Lung (tissue), 11 donors: ENCODE measurements at regions not wholly inside any gene's neighbourhood (a gene's known extent, or its start where the extent isn't known, plus 50 kb on each side); places are given as distances from the start of the nearest gene placed in this dataset.
"Not testable (repeated sequence)": the region's sequence is repeated elsewhere in the genome, so short reads cannot be mapped to it uniquely, and the experiment has no call there.

Experiments used
- ATAC-seq: fragments of 200-7000 bp; cut with Tn5 transposase; one replicate; pipeline ENCODE4 v1.9.1; 2020; ENCODE audit warnings: moderate number of reproducible peaks; ENCODE audit not compliant: insufficient read depth, low FRiP score
- DNase-seq, 3 donors: peaks; one replicate each; pipeline ENCODE4 v3.0.0-alpha.2; 2013 to 2017
- H3K27ac ChIP-seq, 2 donors: one replicate each; pipeline ENCODE4 v1.5.1; 2013; ENCODE audit warnings: mild to moderate bottlenecking in 2 of 2, moderate library complexity in 2 of 2, control low read depth in 1 of 2, inconsistent platforms in 1 of 2, low read depth in 1 of 2, low read length in 1 of 2
- H3K27me3 ChIP-seq, 3 donors: one replicate each; pipeline ENCODE4 v1.5.1; 2013; ENCODE audit warnings: low read length in 2 of 3; ENCODE audit not compliant: control insufficient read depth in 3 of 3, insufficient read depth in 3 of 3
- H3K36me3 ChIP-seq, 4 donors: one replicate each; pipeline ENCODE4 v1.5.1; 2013; ENCODE audit warnings: low read length in 4 of 4, mild to moderate bottlenecking in 1 of 4, moderate library complexity in 1 of 4; ENCODE audit not compliant: control insufficient read depth in 4 of 4, insufficient read depth in 4 of 4
- H3K4me1 ChIP-seq, 5 donors: one replicate each; pipeline ENCODE4 v1.5.1; 2013; ENCODE audit warnings: low read length in 5 of 5, mild to moderate bottlenecking in 2 of 5, moderate library complexity in 1 of 5; ENCODE audit not compliant: control insufficient read depth in 5 of 5, insufficient read depth in 5 of 5
- H3K4me3 ChIP-seq: one replicate; pipeline ENCODE4 v1.5.1; 2013; ENCODE audit warnings: mild to moderate bottlenecking, control low read depth, moderate library complexity
- H3K9ac ChIP-seq, 2 donors: one replicate each; pipeline ENCODE4 v1.5.1; 2013; ENCODE audit warnings: low read length in 2 of 2, control low read depth in 1 of 2; ENCODE audit not compliant: insufficient read depth in 1 of 2
- H3K9me3 ChIP-seq, 4 donors: one replicate each; pipeline ENCODE4 v1.5.1; 2013; ENCODE audit warnings: low read length in 3 of 4, mild to moderate bottlenecking in 1 of 4, moderate library complexity in 1 of 4; ENCODE audit not compliant: control insufficient read depth in 4 of 4, insufficient read depth in 3 of 4
- CTCF ChIP-seq: IDR thresholded peaks from 2 replicates; pipeline ENCODE4 v1.5.1; 2012; ENCODE audit warnings: mild to moderate bottlenecking; ENCODE audit errors: control extremely low read depth, extremely low read depth
- WGBS, 2 donors: extraction: QIAGEN DNeasy Blood & Tissue Kit; methylation state at CpG; one replicate each; pipeline ENCODE4 v1.1.7; 2013; 5-methylcytosine and 5-hydroxymethylcytosine counted together
- donor health status: control.
- donor health status: control.
- donor health status: Bipolar disorder and iron deficiency.
- donor health status: healthy.
- donor health status: DM: yes; HTN: yes; CAD: no.

- H3K27ac ChIP-seq, result no peak overlapping the region
- no peak for TF ChIP-seq CTCF
- H3K36me3 ChIP-seq, result no peaks in the 10 kb centered on the region
- DNase-seq (no peak), ATAC-seq (no peak)
- peaks cover 0 to 8% (median 6%) of the 10 kb centered on the region in 3 donors for H3K27me3 ChIP-seq
- WGBS, 2 donors, result 92 to 95% methylated on average over 3 of the region's 3 CpGs
- no peak overlapping the region for H3K9ac ChIP-seq
- no peaks in the 10 kb centered on the region for H3K9me3 ChIP-seq
- no peak overlapping the region for H3K4me3 ChIP-seq
- no peaks in the 10 kb centered on the region for H3K4me1 ChIP-seq
Measured at GRCh38 chr5:87776785-87777184, 364.1 kb upstream of the CCNH start.

GRCh38 chr5:87776302-87776701, 363.6 kb upstream of the CCNH start:
- H3K4me3 ChIP-seq, H3K27ac ChIP-seq, H3K27me3 ChIP-seq, H3K36me3 ChIP-seq, H3K9ac ChIP-seq, ATAC-seq, DNase-seq, H3K9me3 ChIP-seq, H3K4me1 ChIP-seq: not testable (repeated sequence)
- 87 to 92% methylated on average over 7 of the region's 7 CpGs for whole genome bisulfite sequencing, 2 donors

- TF ChIP-seq CTCF, result no peak
- H3K4me3 ChIP-seq, result no peak overlapping the region
- DNase-seq (no peak), ATAC-seq (no peak)
- H3K27me3 ChIP-seq, result peaks cover 0 to 9% (median 0%) of the 10 kb centered on the region in 3 donors
- no peak overlapping the region for H3K9ac ChIP-seq
- no peaks in the 10 kb centered on the region for H3K9me3 ChIP-seq
- no peak overlapping the region for H3K27ac ChIP-seq
- H3K4me1 ChIP-seq, result no peaks in the 10 kb centered on the region
- WGBS, 2 donors, result 67 to 79% methylated on average over 2 of the region's 2 CpGs
- no peaks in the 10 kb centered on the region for H3K36me3 ChIP-seq
Measured at GRCh38 chr5:87775228-87775627, 362.5 kb upstream of the CCNH start.

GRCh38 chr5:87774804-87775203, 362.1 kb upstream of the CCNH start:
- no peak for TF ChIP-seq CTCF
- Histone ChIP-seq H3K27me3 (peaks cover 0 to 9% (median 0%) of the 10 kb centered on the region in 3 donors), H3K4me1 (no peaks in the 10 kb centered on the region), H3K9ac (no peak overlapping the region), H3K9me3 (no peaks in the 10 kb centered on the region), H3K4me3 (no peak overlapping the region), H3K36me3 (no peaks in the 10 kb centered on the region), H3K27ac (no peak overlapping the region)
- 68 to 71% methylated on average over 1 of the region's 1 CpG for WGBS, 2 donors
- ATAC-seq, result no peak
- no peak for DNase-seq
